ENCODE measurements at regions not wholly inside any gene's neighbourhood (a gene's known extent, or its start where the extent isn't known, plus 50 kb on each side); places are given as distances from the start of the nearest gene placed in this dataset.

GRCh38 chr3:28738425-28738824 lies 389.8 kb upstream of the AZI2 start:
- H3K9ac ChIP-seq (ENCODE audit: low read length) = no peak overlapping the region
- no peaks in the 10 kb centered on the region for H3K9me3 ChIP-seq (replicated peaks; ENCODE audit: insufficient read depth, low read length)
- H3K9me2 ChIP-seq (replicated peaks; ENCODE audit: insufficient read depth, low read length) = no peaks in the 10 kb centered on the region
- DNase-seq = no peak
- H3K4me3 ChIP-seq (ENCODE audit: low read length) = no peak overlapping the region
- H3K4me2 ChIP-seq (ENCODE audit: low read depth, low read length) = no peak overlapping the region
- H2AFZ ChIP-seq (ENCODE audit: low read length) = no peak overlapping the region
- H3F3A ChIP-seq (ENCODE audit: insufficient read depth, low read length) = no peaks in the 10 kb centered on the region
- H4K20me1 ChIP-seq (ENCODE audit: insufficient read depth, low read length) = no peaks in the 10 kb centered on the region
- H3K36me3 ChIP-seq (replicated peaks; ENCODE audit: insufficient read depth, low read length) = no peaks in the 10 kb centered on the region
- H3K79me2 ChIP-seq (ENCODE audit: low read length) = no peaks in the 10 kb centered on the region
- no peaks in the 10 kb centered on the region for H3K4me1 ChIP-seq (ENCODE audit: low read length)
- no peak overlapping the region for H3K27ac ChIP-seq (ENCODE audit: low read length)
- TF ChIP-seq EZH2phosphoT487 (IDR thresholded peaks at IDR 0.05; ENCODE audit: low read length) = no peak
- no peak for TF ChIP-seq CTCF (IDR thresholded peaks at IDR 0.05; ENCODE audit: low read length)
- TF ChIP-seq EZH2 (optimal IDR thresholded peaks at IDR 0.05; ENCODE audit: low read depth, low read length) = no peak
- no peaks in the 10 kb centered on the region for H3K27me3 ChIP-seq (replicated peaks; ENCODE audit: insufficient read depth, low read length)

GRCh38 chr3:28739647-28740046 lies 391.0 kb upstream of the AZI2 start:
- Histone ChIP-seq H3K9ac (ENCODE audit: low read length) (no peak overlapping the region), H3K27ac (ENCODE audit: low read length) (no peak overlapping the region), H3K9me3 (replicated peaks; ENCODE audit: insufficient read depth, low read length) (no peaks in the 10 kb centered on the region), H3K4me2 (ENCODE audit: low read depth, low read length) (no peak overlapping the region), H3K4me1 (ENCODE audit: low read length) (no peaks in the 10 kb centered on the region), H2AFZ (ENCODE audit: low read length) (no peak overlapping the region), H4K20me1 (ENCODE audit: insufficient read depth, low read length) (no peaks in the 10 kb centered on the region), H3K79me2 (ENCODE audit: low read length) (no peaks in the 10 kb centered on the region), H3K27me3 (replicated peaks; ENCODE audit: insufficient read depth, low read length) (no peaks in the 10 kb centered on the region), H3F3A (ENCODE audit: insufficient read depth, low read length) (no peaks in the 10 kb centered on the region), H3K4me3 (ENCODE audit: low read length) (no peak overlapping the region), H3K9me2 (replicated peaks; ENCODE audit: insufficient read depth, low read length) (no peaks in the 10 kb centered on the region), H3K36me3 (replicated peaks; ENCODE audit: insufficient read depth, low read length) (no peaks in the 10 kb centered on the region)
- no peak for DNase-seq
- TF ChIP-seq CTCF (IDR thresholded peaks at IDR 0.05; ENCODE audit: low read length) = no peak
- no peak for TF ChIP-seq EZH2phosphoT487 (IDR thresholded peaks at IDR 0.05; ENCODE audit: low read length)
- no peak for TF ChIP-seq EZH2 (optimal IDR thresholded peaks at IDR 0.05; ENCODE audit: low read depth, low read length)

GRCh38 chr3:28743271-28743670 lies 394.6 kb upstream of the AZI2 start:
- Histone ChIP-seq H3K9me2 (replicated peaks; ENCODE audit: insufficient read depth, low read length) (no peaks in the 10 kb centered on the region), H3F3A (ENCODE audit: insufficient read depth, low read length) (no peaks in the 10 kb centered on the region), H3K79me2 (ENCODE audit: low read length) (no peaks in the 10 kb centered on the region), H3K36me3 (replicated peaks; ENCODE audit: insufficient read depth, low read length) (no peaks in the 10 kb centered on the region), H3K4me2 (ENCODE audit: low read depth, low read length) (no peak overlapping the region), H4K20me1 (ENCODE audit: insufficient read depth, low read length) (no peaks in the 10 kb centered on the region), H3K4me3 (ENCODE audit: low read length) (no peak overlapping the region), H2AFZ (ENCODE audit: low read length) (no peak overlapping the region), H3K9ac (ENCODE audit: low read length) (no peak overlapping the region), H3K27me3 (replicated peaks; ENCODE audit: insufficient read depth, low read length) (no peaks in the 10 kb centered on the region), H3K9me3 (replicated peaks; ENCODE audit: insufficient read depth, low read length) (no peaks in the 10 kb centered on the region), H3K27ac (ENCODE audit: low read length) (no peak overlapping the region), H3K4me1 (ENCODE audit: low read length) (no peaks in the 10 kb centered on the region)
- no peak for DNase-seq
- no peak for TF ChIP-seq CTCF (IDR thresholded peaks at IDR 0.05; ENCODE audit: low read length)
- TF ChIP-seq EZH2 (optimal IDR thresholded peaks at IDR 0.05; ENCODE audit: low read depth, low read length) = no peak
- TF ChIP-seq EZH2phosphoT487 (IDR thresholded peaks at IDR 0.05; ENCODE audit: low read length) = no peak

All from MM.1S (cell line).